ENCODE measurements at regions not wholly inside any gene's neighbourhood (a gene's known extent, or its start where the extent isn't known, plus 50 kb on each side); places are given as distances from the start of the nearest gene placed in this dataset.

GRCh38 chr5:3010953-3011763, 259.7 kb upstream of the IRX2 start (continued):
- TF ChIP-seq SRF (IDR thresholded peaks at IDR 0.05; ENCODE audit: low read depth) (no peak), EGR1 (IDR thresholded peaks at IDR 0.05; ENCODE audit: low read depth) (no peak), ZNF274 (IDR thresholded peaks at IDR 0.05; ENCODE audit: low read depth, low read length) (no peak)

- DNase-seq (ENCODE audit: low read depth, low spot score) (no peak), ATAC-seq (no peak)
- no peak for TF ChIP-seq FOSL1 (IDR thresholded peaks at IDR 0.05; ENCODE audit: low read depth)
- TF ChIP-seq SIN3A (IDR thresholded peaks at IDR 0.05; ENCODE audit: low read depth) = no peak
- no peak for TF ChIP-seq YY1 (IDR thresholded peaks at IDR 0.05; ENCODE audit: extremely low read depth, insufficient replicate concordance, low read depth, low read length)
- TF ChIP-seq ZFX (IDR thresholded peaks at IDR 0.05) = no peak
- TF ChIP-seq EGR1 (IDR thresholded peaks at IDR 0.05; ENCODE audit: low read depth) = no peak
- TF ChIP-seq CBX3 (IDR thresholded peaks at IDR 0.05; ENCODE audit: low read depth) = no peak
- no peak for TF ChIP-seq RAD21 (IDR thresholded peaks at IDR 0.05; ENCODE audit: low read depth)
- TF ChIP-seq POLR2A (IDR thresholded peaks at IDR 0.05; ENCODE audit: borderline replicate concordance, extremely low read depth, insufficient read depth, insufficient read length) = no peak
- Histone ChIP-seq H3K27me3 (ENCODE audit: insufficient read depth, low read length) (no peaks in the 10 kb centered on the region), H3K9ac (ENCODE audit: low read length) (no peak overlapping the region), H4K20me1 (ENCODE audit: insufficient read depth) (no peaks in the 10 kb centered on the region), H3K9me3 (ENCODE audit: control insufficient read depth in 1 of 2, insufficient read depth in 1 of 2, low read depth in 1 of 2, low read length in 2 of 2) (peaks cover 5 to 37% of the 10 kb centered on the region in 2 experiments; a peak in 2 of 4 replicates), H3K4me3 (replicated peaks in 1 of 2; ENCODE audit: low read depth in 1 of 2, low read length in 2 of 2) (no peak overlapping the region), H3K36me3 (ENCODE audit: control insufficient read depth in 1 of 2, insufficient read depth in 2 of 2, low read length in 2 of 2) (no peaks in the 10 kb centered on the region), H3K9me2 (ENCODE audit: insufficient read depth) (no peaks in the 10 kb centered on the region), H3K4me2 (ENCODE audit: low read length) (no peak overlapping the region), H3K4me1 (ENCODE audit: control insufficient read depth in 1 of 2, insufficient read depth in 2 of 2, low read length in 2 of 2) (no peaks in the 10 kb centered on the region), H2AFZ (ENCODE audit: low read depth, low read length, poor library complexity, severe bottlenecking) (no peak overlapping the region), H3K27ac (ENCODE audit: low read depth, low read length) (no peak overlapping the region), H3K79me2 (ENCODE audit: insufficient read depth, low read length) (no peaks in the 10 kb centered on the region)
- POLR2A ChIA-PET = no interaction called here
- RAD21 ChIA-PET (ENCODE audit: low non-redundant PET in 1 of 2, low total read pairs in 2 of 2, uncharacterized antibody in 2 of 2, unreplicated experiment in 2 of 2) = no interaction called here
- BruUV-seq (replicated peaks) = no TSS peak
- intact Hi-C loops (cut with micrococcal nuclease) = no loop called here
- CTCF ChIA-PET = no interaction called here
Measured at GRCh38 chr5:3010301-3010952, 258.9 kb upstream of the IRX2 start.
